ENCODE measurements at regions not wholly inside any gene's neighbourhood (a gene's known extent, or its start where the extent isn't known, plus 50 kb on each side); places are given as distances from the start of the nearest gene placed in this dataset.
"Not testable (repeated sequence)": the region's sequence is repeated elsewhere in the genome, so short reads cannot be mapped to it uniquely, and the experiment has no call there.

DNA sequence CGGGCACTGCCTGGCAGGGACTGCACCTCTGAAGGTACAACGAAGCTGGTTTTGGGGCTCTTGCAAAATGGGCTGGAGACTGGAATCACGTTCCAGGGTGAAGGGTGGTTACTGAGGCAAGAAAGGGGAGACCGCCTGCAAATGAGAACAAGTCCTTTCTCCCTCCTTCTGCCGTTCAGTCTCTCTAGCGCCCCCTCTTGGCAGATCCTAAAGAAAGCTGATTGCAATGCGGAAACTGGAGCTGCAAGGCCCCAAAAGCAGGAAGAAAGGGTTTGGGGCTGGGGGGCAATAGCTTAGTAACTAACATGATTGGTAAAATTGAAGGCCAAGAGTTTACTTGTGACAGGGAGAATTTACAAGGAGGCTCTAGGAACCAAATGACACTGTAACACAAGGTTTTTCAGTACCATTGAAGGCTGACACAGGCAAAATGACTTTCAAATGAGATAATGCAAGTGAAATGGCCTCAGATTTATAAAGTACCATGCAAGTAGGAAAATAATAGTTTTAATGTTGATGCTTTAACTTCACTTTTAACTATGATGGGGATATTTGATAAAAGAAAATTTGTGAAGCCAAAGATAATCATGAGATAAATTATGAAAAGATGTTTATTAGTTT, 222.7 kb upstream of the HAND2 start:
- no peak for DNase-seq

GRCh38 chr4:173748353-173748752, 218.3 kb upstream of the HAND2 start:
- no peak for DNase-seq

DNA sequence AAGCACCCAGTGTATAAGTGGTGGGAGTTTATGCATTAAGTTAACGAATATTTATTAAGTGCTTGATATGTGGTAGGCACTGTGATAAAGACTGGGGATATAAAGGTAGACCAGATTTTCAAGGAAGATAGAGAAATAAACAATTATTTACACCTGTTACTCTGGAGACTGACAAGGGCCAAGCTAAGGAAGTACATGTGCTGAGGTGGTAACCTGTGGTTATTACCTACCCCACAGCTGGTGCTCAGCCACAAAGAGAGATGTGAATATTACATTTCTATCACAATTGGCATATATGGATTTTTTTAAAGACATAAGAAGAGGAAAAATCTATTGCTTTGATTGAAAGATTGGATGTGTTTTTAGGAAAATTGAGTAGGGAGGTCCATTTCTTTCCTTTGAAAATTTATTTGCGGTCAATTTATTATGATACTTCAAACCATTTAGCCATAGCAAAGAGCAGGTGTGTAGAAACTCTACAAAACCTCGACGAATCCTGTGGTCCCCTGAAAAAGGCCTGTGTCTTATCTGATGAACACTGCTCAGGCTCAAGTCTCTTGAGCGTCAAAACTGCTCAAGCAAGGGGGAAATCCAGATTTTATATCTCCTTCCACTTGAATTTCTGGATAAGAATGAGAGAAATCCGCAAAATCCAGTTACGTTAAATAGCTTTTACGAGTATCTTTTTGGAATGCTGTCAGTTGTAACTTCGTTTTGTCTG, 217.7 kb upstream of the HAND2 start:
- DNase-seq, result no peak

DNA sequence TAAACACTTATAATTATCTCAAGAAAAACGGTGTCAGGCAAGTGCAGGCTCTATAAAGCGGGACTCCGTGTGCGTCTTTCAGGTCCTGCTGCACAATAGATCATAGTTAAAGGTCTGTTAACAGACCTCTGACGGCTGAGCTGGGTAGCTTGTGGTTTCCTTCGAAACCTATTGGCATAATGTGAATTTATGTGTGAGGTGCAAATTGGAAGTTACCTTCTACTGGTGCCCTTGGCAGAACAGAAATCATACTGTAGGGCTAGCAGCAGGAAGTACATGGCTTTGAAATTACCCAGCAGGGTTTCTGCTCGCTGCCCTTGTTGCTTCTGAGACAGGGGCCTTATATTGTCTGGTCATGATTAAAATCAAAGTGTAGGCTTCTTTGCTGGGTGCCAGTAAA, 216.4 kb upstream of the HAND2 start:
- DNase-seq, result no peak

DNA sequence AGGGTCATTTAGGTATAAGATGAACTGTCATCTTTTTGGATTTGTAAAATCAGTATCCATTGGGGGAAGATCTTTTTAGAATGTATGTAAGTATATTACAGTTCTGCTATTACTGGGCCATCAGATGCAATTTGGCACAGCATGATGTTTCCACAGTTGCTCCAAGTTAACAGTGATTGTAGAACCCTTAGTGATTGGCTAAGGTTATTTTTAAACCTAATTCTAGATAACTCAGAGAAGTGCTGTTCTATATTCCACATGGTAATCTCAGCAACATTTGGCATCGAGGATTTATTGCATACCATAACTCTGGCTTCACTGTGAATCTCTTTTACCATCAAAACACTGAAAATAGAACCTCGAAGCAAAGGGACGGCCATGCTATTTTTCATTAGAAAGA, 215.7 kb upstream of the HAND2 start:
- no peak for DNase-seq

DNA sequence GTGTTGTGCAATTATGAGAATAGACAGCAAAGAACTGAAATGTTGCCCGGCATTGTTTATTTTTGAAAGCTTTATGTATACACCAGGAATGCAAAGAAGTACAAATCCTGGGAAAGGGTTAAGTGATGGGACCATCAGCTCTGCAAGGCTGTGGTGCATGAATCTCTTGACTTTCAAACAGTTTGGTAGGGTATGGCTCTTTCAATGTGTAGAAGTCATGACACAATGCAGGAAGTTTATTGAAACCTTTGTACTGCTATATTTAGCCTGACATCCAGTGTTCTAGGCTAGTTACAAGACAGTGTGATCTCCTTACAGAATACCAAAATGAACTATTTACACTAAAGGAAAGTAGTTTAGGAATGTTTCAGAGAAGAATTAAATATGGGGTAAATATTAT, 206.8 kb upstream of the HAND2 start:
- DNase-seq, result no peak

DNA sequence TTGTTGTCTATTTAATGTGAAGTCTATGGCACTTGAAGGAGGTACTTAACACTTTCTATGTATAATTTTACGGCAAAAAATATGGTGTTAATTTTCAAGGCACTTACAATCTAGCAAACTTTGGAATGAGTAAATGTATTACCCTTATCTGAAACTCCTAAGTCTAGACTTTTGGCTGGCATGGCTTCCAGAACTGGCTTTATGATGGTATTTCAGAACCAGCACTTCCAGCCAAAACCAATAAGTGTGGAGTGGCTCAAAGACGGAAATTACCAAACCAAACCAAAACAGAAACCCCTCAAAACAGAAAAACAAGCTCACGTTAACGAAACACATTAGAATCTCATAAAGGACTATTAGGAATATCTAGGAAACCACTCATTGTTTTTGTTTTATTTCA, 205.6 kb upstream of the HAND2 start:
- no peak for DNase-seq

- no peak for DNase-seq
Measured at GRCh38 chr4:173735049-173735448, 205.0 kb upstream of the HAND2 start.

- DNase-seq, result no peak
Measured at GRCh38 chr4:173731257-173731656, 201.2 kb upstream of the HAND2 start.

DNA sequence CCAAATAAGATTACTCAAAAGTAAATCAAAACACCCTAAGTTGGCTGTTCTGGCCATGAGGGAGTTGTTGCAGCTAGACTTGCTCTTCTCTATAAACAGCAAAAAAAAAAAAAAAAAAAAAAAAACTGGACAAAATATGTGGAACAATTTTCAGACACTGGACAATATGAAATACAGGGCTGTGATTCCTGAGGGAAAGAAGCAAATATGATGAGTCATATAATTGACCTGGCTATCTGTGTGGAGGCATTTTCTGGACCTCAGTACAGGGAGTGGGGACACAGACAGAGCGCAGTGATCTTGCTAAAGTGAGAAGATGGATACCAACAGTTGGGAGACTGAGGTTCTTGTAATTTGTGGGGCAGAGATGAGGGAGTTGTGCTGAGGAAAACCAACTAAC, 192.0 kb upstream of the HAND2 start:
- DNase-seq, result no peak

- not testable (repeated sequence) for DNase-seq
Measured at GRCh38 chr4:173718504-173718903, 188.5 kb upstream of the HAND2 start.

DNA sequence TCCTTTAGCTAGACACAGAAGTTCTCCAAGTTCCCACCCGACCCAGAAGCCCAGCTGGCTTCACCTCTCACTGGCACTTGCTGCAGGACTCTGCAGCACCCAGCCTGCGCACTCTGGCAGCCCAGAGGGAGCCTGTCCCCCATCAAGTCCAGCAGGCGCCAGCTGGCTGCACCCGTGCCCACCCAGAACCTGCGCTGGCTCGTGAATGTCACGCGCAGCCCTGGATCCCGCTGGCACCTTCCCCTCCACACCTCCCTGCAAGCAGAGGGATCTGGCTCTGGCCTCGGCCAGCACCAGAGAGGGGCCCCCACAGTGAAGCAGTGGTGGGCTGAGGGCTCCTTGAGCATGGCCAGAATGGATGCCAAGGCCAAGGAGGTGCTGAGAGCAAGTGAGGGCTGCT, 187.6 kb upstream of the HAND2 start:
- DNase-seq, result no peak

- no peak for DNase-seq
Measured at GRCh38 chr4:173714456-173714855, 184.4 kb upstream of the HAND2 start.

DNA sequence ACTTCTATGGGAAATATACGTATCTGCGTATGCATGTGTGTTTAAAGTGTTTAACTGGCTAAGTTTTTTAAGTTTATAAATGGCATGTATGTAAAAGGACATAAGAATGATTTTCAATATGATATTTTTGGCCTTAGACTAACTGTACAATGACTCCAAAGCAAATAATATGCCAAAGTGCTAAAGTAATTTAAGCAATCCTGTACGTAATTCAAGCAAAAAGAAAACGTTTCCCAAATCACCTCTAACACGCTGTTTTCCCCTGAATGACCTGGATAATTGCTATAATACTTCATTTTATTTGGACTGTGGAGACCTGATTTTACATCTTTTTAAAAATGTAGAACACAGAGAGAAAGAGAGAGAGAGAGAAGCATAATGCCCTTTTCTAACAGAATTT, 183.0 kb upstream of the HAND2 start:
- DNase-seq, result no peak

- DNase-seq, result no peak
Measured at GRCh38 chr4:173707658-173708419, 177.8 kb upstream of the HAND2 start.

GRCh38 chr4:173704201-173704600, 174.2 kb upstream of the HAND2 start:
- DNase-seq, result no peak

- no peak for DNase-seq
Measured at GRCh38 chr4:173703021-173703420, 173.0 kb upstream of the HAND2 start.

GRCh38 chr4:173700650-173701049, 170.6 kb upstream of the HAND2 start:
- DNase-seq, result no peak

DNA sequence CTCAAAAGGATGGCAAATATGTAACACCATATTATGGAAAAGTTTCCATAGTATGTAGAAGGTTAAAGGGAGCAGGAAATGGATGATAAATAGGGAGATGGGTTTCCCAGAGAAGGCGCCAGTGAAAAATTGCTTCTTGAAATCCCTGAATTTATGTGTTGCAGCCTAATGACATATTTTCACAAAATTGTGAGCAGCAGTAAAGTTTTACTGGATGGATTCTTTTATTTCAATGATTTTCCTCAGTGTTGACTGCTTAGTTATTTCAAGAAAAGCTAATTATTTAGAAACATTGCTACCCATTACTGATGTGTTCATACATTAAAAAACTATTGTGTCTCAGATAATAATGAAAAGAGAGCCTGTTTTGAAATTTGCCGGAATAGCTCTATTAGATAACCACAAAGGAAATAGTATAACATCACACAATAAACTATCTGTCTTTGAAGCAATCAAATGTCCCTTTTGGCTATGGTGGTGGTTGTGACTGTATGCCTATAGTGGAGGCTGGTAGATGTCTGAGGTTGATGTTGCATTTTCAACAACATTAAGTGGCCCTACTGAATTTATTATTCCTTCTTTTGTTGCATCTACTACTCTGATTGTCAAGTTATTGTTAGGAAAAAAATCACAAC, 169.9 kb upstream of the HAND2 start:
- DNase-seq, result no peak

DNA sequence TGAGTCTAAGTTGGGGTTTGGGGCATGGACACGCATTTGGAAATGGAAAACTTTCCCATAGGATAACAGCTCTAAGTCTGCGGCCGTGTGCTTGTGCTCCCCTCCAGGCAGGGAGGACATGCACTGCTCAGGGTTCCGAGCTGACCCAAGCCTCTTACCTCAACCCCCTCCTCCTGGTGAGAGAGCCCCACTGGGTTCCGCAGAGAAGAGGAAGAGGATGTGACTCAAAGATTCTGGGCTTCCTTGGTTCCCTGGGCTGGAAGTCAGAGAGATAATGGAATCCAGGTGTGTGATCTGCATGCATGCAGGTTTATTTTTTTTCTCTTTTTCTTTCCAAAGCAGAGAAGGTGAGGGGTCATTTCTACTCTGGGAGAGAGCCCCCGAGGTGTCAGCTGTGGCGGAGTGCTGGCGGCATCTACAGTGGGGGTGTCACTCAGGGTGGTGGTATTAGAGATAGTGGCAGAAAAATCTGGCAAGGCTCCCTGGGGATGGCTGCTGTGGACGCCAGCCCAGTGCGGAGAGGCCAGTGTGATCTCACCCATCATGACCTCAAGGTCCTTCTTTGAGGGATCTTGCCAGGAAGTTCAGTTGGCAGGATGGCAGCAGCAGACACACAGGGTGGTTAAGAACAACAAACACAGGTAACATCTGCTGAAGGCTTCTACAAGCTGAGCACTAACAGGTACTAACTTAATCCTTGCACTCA, 168.7 kb upstream of the HAND2 start:
- DNase-seq, result no peak

DNA sequence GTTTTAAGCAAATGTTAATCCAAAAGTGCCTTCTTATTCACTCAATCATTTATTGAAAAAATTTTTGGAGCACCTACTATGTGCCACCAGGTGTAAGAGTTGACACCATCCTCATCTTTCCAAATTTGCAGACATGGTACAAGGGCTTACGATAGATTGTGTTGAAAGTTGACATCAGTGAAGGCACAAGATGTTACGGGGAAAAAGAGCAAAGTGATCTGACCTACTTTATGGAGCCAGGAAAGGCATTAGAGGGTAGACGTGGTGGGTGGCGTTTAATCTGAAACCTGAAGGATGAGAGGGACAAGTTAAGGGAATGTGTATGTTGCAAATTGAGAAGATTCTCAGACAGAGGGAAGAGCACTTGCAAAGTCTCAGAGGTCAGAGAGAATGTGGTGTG, 167.8 kb upstream of the HAND2 start:
- no peak for DNase-seq

- no peak for DNase-seq
Measured at GRCh38 chr4:173696551-173696950, 166.5 kb upstream of the HAND2 start.

GRCh38 chr4:173696011-173696410, 166.0 kb upstream of the HAND2 start:
- no peak for DNase-seq

Data from SIG-M5 (cell line).